CD1c-positive myeloid dendritic cell (primary cell): ENCODE measurements at regions not wholly inside any gene's neighbourhood (a gene's known extent, or its start where the extent isn't known, plus 50 kb on each side); places are given as distances from the start of the nearest gene placed in this dataset.

ENCODE experiments used
- DNase-seq: peaks from one replicate; pipeline ENCODE4 v3.0.0-alpha.2; 2016; ENCODE audit errors: extremely low spot score

- no peak for DNase-seq
Measured at GRCh38 chr2:79453918-79454317, 58.9 kb upstream of the CTNNA2 start.

DNA sequence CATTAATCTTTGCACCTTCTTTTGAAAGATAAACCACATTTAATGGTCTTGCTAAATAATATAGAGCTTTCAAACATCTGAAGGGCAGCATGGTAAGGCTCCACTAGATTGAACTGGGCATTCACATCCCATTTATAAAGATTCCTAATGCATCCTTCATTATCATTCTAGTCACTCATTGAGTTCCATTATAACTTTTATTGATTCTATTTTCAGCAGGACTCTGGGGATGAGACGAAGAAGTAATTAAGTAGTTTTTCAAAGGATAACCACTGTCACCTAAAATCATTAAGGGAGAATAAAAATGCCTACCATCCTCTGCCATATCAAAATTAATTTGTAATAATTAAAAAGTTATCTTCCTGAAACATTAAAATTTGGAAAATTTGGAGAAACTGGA lies 60.2 kb upstream of the CTNNA2 start:
- DNase-seq: no peak

- DNase-seq: no peak
Measured at GRCh38 chr2:79447463-79447862, 65.4 kb upstream of the CTNNA2 start.

GRCh38 chr2:79446313-79446712 lies 66.5 kb upstream of the CTNNA2 start:
- no peak for DNase-seq

DNA sequence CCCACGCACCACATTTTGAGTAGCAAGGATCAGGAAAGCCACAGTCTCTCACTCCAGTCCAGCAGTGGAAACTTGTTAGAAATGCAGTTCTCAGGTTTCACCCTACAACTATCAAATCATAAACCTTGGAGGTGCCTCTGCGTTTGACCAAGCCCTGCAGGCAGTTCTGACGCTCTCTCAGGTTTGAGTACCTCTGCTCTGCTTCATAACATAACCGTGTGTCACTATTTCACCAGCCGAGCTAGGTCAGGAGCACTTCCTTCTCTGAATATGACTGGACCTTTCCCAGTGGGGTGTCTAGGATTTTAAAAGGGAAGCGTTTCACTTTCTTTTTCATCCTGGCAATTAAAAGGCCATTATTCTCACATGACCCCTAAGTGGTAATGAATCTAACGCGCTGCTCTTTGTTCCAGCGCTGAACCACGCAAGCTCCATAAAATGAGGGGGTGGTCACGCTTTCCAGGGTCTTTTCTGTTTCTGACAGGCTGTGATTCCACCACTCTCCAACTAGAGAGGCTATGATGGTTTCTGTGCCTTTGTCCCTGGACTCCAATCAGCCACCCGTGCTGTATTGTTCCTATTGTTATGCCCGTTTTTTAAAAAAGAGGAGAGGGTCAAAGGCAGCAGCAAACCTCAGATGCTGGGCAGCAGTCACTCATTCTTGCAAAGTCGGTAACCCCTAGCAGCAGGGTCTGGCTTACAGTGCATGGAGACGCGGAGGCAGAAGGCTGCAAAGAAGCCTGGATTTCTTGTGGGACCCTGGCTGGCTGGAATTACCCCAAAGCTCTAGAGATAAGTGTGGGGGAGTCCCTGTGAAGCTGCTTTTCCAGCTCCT lies 75.2 kb upstream of the CTNNA2 start:
- no peak for DNase-seq

DNA sequence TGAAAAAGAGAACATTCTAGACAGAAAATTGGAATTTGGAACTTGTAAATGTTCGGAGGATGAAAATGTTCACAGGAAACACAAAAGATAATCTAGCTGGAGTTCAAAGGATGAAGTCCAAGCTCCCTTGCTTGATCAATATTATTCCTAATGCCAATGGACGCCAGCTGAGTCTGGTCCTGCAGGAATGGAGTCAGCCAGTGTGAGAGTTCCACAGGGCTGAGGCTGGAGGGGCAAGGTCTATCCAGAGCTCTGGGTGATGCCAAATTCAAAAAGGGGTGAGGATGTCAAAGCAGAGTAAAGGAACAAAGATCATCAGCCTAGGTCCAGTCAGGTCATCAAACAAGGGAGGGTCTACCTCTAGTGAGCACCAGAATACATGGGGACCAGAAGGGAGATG lies 78.5 kb upstream of the CTNNA2 start:
- no peak for DNase-seq

DNA sequence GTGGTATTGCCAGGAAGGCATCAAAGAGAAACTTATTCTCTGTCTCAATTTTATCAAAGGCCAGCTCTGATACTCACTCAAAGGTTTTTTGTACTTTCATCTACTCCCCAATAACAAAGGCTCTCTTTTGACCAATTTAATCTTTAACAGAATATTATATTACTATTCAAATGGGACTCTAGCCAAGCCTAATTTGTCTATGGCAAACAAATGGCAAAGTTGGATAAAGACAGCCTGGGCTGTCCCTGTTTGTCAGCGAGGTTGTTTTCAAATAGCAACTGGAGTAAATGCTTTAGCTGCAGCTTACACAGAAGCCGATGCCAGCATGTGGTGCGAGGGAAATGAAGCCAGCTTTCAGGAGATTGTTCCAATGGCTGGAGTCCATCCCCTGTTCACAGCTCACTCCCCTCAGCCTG lies 80.1 kb upstream of the CTNNA2 start:
- no peak for DNase-seq

DNA sequence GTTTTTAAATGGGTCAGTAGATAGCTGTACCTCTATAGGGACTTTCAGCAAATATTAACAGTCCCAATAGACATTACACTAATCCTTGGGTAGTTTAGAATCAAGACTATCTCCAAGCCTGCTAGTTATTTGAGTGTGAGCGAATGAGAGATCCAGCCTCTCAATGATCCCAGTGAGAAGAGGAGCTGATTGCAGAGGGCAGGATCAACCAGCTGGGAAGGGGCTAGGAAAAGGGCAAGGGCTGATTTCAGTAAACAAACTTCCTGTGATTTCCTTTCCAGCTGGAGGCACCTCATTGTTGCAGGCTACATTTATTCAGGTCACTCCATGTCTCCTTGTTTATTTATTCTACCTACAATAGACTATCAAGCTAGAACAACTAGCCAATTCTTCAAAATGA lies 84.1 kb upstream of the CTNNA2 start:
- no peak for DNase-seq

DNA sequence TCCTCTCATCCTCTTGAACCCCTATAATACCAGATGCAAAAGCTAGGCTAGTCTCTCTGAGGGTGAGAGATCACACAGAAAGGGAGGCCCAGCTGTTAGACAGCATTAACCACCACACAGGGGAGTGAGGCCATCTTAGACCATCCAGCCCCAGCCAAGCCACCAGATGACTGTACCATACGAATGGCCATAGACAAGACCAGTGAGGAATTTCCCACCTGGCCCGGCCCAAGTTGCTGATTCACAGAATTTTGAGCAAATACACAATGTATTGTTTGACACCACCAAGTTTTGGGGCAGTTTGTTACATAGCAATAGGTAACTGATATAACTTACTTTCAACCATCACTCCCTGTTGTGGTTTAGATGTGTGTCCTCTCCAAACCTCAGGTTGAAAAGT lies 98.2 kb upstream of the CTNNA2 start:
- DNase-seq: no peak

DNA sequence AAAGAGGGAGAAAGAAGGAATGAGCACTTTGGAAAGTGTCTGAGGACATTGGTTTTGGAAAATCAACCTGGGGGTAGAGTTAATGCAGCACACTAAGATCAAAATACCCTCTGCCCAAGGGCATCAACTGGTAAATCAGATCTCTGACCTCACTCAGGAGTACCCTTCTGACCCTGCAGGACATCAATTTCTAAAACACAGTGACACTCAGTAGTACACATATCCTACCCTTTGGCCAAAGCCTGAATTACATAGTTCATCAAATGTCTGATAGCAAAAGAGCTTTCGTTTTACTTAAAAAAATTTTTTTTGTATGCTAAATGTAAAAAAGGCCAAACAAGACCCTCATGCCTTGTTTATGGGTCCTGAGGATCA lies 118.4 kb upstream of the CTNNA2 start:
- DNase-seq: no peak

GRCh38 chr2:79393806-79394484 lies 118.9 kb upstream of the CTNNA2 start:
- DNase-seq: no peak

GRCh38 chr2:79393107-79393685 lies 119.7 kb upstream of the CTNNA2 start:
- DNase-seq: no peak

DNA sequence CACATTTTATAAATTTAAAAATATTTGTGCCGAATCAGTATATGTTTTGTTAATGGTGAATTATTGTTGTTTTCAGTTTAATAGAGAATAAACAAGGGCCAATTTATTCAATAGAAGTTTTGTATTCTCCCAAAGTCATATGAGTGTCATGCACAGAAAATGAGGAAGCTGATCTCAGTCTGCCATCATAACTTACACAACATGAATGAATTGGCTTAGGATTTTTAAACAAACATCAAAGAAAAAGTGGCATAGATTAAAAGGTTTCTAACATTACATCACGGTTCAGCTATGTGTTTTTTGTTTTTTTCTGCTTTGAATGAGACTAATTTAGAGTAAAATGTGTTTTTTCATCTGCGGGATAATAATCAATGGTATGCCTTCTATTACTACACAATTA lies 123.4 kb upstream of the CTNNA2 start:
- no peak for DNase-seq

- no peak for DNase-seq
Measured at GRCh38 chr2:79388024-79388423, 124.8 kb upstream of the CTNNA2 start.

DNA sequence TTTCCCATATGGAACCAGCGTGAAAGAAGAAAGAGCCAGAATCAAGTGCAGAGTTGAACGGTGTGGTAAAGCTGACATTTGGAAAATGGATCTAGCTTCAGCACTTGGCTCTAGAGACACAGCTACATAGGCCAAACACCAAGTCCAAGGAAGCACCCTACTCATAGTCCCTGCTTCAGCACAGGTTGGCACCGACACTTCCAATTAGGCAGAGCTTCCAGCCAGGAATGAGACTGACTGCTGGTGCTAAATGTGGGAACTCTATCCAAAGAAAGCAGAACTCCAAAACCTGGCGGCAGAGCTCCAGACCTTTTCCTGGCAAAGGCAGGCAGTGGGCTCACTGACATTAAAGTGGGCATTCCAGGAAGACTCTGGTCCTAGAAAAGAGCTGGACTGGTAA lies 125.4 kb upstream of the CTNNA2 start:
- DNase-seq: no peak

- DNase-seq: no peak
Measured at GRCh38 chr2:79383681-79384080, 129.2 kb upstream of the CTNNA2 start.

- no peak for DNase-seq
Measured at GRCh38 chr2:79375817-79376216, 137.0 kb upstream of the CTNNA2 start.

- DNase-seq: no peak
Measured at GRCh38 chr2:79373358-79374130, 139.3 kb upstream of the CTNNA2 start.

- DNase-seq: no peak
Measured at GRCh38 chr2:79370976-79371538, 141.8 kb upstream of the CTNNA2 start.

- no peak for DNase-seq
Measured at GRCh38 chr2:79369127-79369526, 143.7 kb upstream of the CTNNA2 start.

DNA sequence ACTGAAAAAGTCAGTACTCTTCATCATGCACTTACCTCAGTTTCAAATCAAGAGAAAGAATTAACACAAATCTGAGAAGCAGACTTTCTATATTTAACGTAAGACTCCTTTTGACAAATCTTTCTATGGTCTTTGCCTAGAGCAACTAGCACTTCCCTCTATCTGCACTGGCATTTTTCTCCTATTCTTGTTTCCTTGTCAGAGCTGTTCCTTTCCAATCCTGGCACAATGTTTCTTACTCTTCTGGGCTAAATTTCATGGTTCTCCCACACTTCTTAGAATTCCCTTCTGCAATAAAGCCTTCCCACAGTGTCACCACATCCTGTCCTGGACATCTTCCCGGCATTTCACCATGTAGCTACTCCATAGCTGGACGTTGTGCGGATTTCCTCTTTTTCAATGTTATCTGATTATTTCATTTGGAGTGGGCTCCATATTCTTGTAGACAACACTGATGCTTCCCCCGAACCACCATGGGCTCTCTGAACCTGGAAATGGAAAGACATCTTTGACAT lies 144.7 kb upstream of the CTNNA2 start:
- DNase-seq: no peak

GRCh38 chr2:79359419-79359818 lies 153.4 kb upstream of the CTNNA2 start:
- DNase-seq: no peak
